Smooth muscle cell (in vitro differentiated cells): ENCODE measurements at regions not wholly inside any gene's neighbourhood (a gene's known extent, or its start where the extent isn't known, plus 50 kb on each side); places are given as distances from the start of the nearest gene placed in this dataset.

Experiments used
- DNase-seq: peaks from one replicate; lab custom pipeline; 2025; ENCODE audit not compliant: unreplicated experiment; lab: John Stamatoyannopoulos, UW
- H2AFZ ChIP-seq: fragments of 200-600 bp; sonication (generic); 2 replicates; pipeline ENCODE4 v1.6.0; 2016; ENCODE audit warnings: antibody characterized with exemption, low read depth, mild to moderate bottlenecking
- H3F3A ChIP-seq: fragments of 200-600 bp; sonication (generic); 2 replicates; pipeline ENCODE4 v1.6.0; 2017; ENCODE audit warnings: antibody characterized with exemption, low read depth
- H3K27ac ChIP-seq: fragments of 200-600 bp; sonication (generic); 2 replicates; pipeline ENCODE4 v1.5.1; 2016; ENCODE audit warnings: low read depth, mild to moderate bottlenecking
- H3K27me3 ChIP-seq: fragments of 200-600 bp; sonication (generic); 2 replicates; pipeline ENCODE4 v1.6.1; 2016; ENCODE audit warnings: low read depth, mild to moderate bottlenecking
- H3K36me3 ChIP-seq: fragments of 200-600 bp; sonication (generic); 2 replicates; pipeline ENCODE4 v1.5.1; 2016; ENCODE audit warnings: low read depth
- H3K4me1 ChIP-seq: fragments of 200-600 bp; sonication (generic); 2 replicates; pipeline ENCODE4 v1.5.1; 2016; ENCODE audit warnings: low read depth
- H3K4me2 ChIP-seq: fragments of 200-600 bp; sonication (generic); 2 replicates; pipeline ENCODE4 v1.6.0; 2016; ENCODE audit warnings: mild to moderate bottlenecking
- H3K4me3 ChIP-seq: fragments of 200-600 bp; sonication (generic); 2 replicates; pipeline ENCODE4 v1.5.1; 2016; ENCODE audit warnings: mild to moderate bottlenecking
- H3K79me2 ChIP-seq: fragments of 200-600 bp; sonication (generic); 2 replicates; pipeline ENCODE4 v1.6.0; 2016; ENCODE audit warnings: low read depth, mild to moderate bottlenecking
- H3K9ac ChIP-seq: fragments of 200-600 bp; sonication (generic); 2 replicates; pipeline ENCODE4 v1.6.0; 2016; ENCODE audit warnings: low read depth
- H3K9me3 ChIP-seq: fragments of 200-600 bp; sonication (generic); replicated peaks from 2 replicates; pipeline ENCODE4 v1.5.1; 2016; ENCODE audit warnings: low read depth
- H4K20me1 ChIP-seq: fragments of 200-600 bp; sonication (generic); 2 replicates; pipeline ENCODE4 v1.6.0; 2016; ENCODE audit warnings: low read depth
- WGBS: methylation state at CpG from one replicate; pipeline ENCODE4 v1.1.7; 2016; ENCODE audit warnings: low lambda C conversion rate; 5-methylcytosine and 5-hydroxymethylcytosine counted together
- TF ChIP-seq, protein P1 (sequence below): fragments of 200-600 bp; sonication (generic); IDR thresholded peaks from 2 replicates; pipeline ENCODE4 v1.5.1; 2017; ENCODE audit warnings: borderline replicate concordance, mild to moderate bottlenecking, antibody characterized with exemption; ENCODE audit not compliant: insufficient read depth, poor library complexity, severe bottlenecking

DNA sequence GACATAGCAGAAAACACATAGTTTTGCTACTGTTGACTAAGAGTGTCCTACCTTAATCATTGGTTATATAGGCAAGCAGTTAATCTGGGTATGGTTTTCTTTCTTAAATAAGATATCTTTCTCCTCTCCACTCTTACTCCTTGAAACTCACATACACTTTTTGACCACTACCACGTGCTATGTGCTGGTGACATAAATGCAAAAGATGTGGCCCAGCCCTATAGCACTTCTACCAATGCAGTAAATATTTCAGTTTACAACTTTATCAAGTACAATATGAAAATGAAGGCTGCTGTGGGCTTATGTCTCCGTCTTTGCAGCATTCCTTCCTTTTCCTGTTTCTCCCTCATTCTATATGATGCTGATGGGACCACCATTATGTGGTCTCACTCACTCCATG is 410.2 kb upstream of the CFAP20DC start:
- Histone ChIP-seq H4K20me1 (no peaks in the 10 kb centered on the region), H3K36me3 (no peaks in the 10 kb centered on the region), H3F3A (no peaks in the 10 kb centered on the region), H3K4me2 (no peak overlapping the region), H3K27me3 (no peaks in the 10 kb centered on the region), H3K4me3 (no peak overlapping the region), H3K9ac (no peak overlapping the region), H3K27ac (no peak overlapping the region), H3K79me2 (no peaks in the 10 kb centered on the region), H3K4me1 (no peaks in the 10 kb centered on the region), H2AFZ (no peak overlapping the region), H3K9me3 (no peaks in the 10 kb centered on the region)
- DNase-seq = no peak
- WGBS = 94% methylated on average over 2 of the region's 2 CpGs
- TF ChIP-seq, protein P1, sequence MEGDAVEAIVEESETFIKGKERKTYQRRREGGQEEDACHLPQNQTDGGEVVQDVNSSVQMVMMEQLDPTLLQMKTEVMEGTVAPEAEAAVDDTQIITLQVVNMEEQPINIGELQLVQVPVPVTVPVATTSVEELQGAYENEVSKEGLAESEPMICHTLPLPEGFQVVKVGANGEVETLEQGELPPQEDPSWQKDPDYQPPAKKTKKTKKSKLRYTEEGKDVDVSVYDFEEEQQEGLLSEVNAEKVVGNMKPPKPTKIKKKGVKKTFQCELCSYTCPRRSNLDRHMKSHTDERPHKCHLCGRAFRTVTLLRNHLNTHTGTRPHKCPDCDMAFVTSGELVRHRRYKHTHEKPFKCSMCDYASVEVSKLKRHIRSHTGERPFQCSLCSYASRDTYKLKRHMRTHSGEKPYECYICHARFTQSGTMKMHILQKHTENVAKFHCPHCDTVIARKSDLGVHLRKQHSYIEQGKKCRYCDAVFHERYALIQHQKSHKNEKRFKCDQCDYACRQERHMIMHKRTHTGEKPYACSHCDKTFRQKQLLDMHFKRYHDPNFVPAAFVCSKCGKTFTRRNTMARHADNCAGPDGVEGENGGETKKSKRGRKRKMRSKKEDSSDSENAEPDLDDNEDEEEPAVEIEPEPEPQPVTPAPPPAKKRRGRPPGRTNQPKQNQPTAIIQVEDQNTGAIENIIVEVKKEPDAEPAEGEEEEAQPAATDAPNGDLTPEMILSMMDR = no peak

DNA sequence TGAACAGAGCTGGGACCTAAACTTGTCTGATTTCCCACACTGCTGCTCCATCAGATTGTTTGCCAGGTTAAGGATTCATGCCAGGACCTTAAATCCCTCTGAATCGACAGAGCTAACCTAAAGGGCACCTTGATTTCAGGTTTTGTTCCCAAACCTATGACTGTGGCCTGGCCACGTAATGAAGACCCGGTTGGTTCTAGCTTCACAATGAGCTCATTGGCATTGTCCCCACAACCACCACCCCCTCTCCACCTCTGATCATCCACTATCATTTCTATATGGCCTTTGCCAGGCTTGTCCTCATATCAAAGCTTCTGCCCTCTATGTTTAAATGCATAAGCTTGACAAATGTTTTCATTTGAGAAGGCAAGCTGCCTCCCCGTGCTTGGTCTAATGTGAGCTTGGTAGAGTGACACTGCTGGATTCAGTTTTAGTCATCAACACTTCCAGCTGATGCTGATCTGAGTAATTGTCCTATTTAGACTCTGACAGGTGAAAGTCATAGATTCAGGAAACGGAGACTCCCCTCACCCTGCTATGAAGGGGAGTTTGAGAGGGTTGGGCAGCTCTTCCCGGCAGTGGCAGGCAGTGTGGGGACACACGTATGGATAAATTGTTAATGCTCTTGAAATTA is 407.1 kb upstream of the CFAP20DC start:
- WGBS = 90% methylated on average over 7 of the region's 7 CpGs
- Histone ChIP-seq H4K20me1 (no peaks in the 10 kb centered on the region), H2AFZ (no peak overlapping the region), H3K79me2 (no peaks in the 10 kb centered on the region), H3K36me3 (no peaks in the 10 kb centered on the region), H3K4me3 (no peak overlapping the region), H3K4me2 (no peak overlapping the region), H3F3A (no peaks in the 10 kb centered on the region), H3K9me3 (no peaks in the 10 kb centered on the region), H3K4me1 (no peaks in the 10 kb centered on the region), H3K9ac (no peak overlapping the region), H3K27ac (no peak overlapping the region), H3K27me3 (no peaks in the 10 kb centered on the region)
- TF ChIP-seq, protein P1 = no peak
- no peak for DNase-seq

DNA sequence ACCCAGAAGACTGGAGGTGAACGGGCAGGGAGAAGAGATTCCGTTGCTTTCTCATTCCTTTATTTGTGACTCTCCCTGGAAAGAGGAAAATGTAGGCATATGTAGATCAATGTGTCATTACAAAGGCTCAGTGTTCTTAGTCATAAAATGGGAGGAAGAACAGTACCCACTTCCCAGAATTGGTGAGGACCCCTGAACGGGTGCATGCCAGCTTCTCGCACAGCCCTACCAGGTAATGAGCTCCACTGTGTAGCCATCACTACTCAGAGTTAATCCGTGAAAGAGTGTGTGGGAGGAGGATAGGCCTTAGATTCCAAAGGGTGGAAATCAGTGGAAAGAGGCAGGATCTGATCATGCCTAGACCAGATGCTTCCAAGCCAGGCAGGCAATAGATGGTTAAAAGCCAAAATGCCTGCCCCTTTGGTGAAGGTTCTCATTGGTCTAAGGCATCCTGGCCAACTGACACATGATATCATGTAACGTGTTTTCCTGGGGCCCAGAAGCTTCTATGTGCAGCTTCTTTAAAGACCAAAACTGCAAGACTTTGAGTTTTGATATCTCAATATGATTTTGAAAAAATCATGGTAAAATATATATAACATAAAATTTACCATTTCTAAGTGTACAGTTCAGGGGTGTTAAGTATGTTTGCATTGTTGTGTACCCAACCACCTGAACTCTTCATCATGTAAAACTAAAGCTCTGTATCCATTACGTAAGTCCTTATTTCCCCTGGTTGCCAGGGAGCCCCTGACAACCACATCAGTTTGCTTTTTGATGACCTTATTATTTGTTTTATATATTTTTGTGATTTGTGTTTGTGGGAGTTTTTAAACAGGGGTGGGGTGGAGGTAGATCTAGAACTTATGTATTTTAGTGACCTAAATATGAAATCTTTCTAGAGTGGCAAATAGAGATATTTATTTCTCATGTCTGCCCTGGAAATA is 402.2 kb upstream of the CFAP20DC start:
- 88% methylated on average over 7 of the region's 7 CpGs for WGBS
- Histone ChIP-seq H3K4me3 (no peak overlapping the region), H4K20me1 (no peaks in the 10 kb centered on the region), H3K36me3 (no peaks in the 10 kb centered on the region), H2AFZ (no peak overlapping the region), H3K4me1 (peaks cover 4% of the 10 kb centered on the region), H3K27me3 (no peaks in the 10 kb centered on the region), H3F3A (no peaks in the 10 kb centered on the region), H3K79me2 (no peaks in the 10 kb centered on the region), H3K27ac (peak overlapping the region; percentile 49), H3K4me2 (peak overlapping the region; percentile 15), H3K9me3 (no peaks in the 10 kb centered on the region), H3K9ac (no peak overlapping the region)
- no peak for DNase-seq
- TF ChIP-seq, protein P1 = no peak
